GM10266 (cell line): ENCODE measurements at regions not wholly inside any gene's neighbourhood (a gene's known extent, or its start where the extent isn't known, plus 50 kb on each side); places are given as distances from the start of the nearest gene placed in this dataset.
"Not testable (repeated sequence)": the region's sequence is repeated elsewhere in the genome, so short reads cannot be mapped to it uniquely, and the experiment has no call there.

Source experiments
- DNase-seq: peaks from one replicate; pipeline ENCODE4 v3.0.0; 2012; ENCODE audit errors: extremely low spot score
- CTCF ChIP-seq: IDR thresholded peaks from 2 replicates; pipeline ENCODE4 v1.5.1; 2012; ENCODE audit warnings: mild to moderate bottlenecking, low read depth; ENCODE audit not compliant: control insufficient read depth, insufficient read depth; ENCODE audit errors: missing control alignments

DNA sequence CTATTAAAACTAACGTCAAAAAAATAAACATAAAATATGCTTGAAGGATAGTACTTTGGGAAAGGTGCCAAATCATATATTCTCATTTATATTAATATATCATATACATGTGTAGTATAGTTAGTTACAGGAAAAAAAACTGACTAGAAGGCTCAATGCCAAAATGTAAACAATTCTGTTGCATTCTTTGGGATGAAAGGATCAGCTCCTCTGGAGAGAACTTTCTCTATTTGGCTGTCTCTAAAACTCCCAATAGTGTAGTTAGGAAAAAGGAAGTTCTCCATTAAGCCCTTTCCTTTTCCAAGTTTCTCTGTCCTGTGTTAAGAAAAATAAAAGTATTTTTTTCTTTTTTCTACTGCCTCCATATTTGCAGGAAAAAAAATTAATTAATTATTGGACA is 86.5 kb upstream of the BTN3A2 start:
- no peak for TF ChIP-seq CTCF
- no peak for DNase-seq

DNA sequence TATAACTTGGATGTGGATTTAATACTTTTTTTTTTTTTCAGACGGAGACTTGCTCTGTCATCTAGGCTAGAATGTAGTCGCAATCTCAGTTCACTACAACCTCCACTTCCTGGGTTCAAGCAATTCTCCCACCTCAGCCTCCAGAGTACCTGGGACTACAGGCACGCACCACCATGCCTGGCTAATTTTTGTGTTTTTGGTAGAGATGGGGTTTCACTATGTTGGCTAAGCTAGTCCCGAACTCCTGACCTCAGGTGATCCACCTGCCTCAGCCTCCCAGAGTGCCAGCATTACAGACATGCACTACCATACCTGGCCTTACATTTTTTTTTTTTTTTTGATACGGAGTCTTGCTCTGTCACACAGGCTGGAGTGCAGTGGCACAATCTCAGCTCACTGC is 85.6 kb upstream of the BTN3A2 start:
- DNase-seq = not testable (repeated sequence)

DNA sequence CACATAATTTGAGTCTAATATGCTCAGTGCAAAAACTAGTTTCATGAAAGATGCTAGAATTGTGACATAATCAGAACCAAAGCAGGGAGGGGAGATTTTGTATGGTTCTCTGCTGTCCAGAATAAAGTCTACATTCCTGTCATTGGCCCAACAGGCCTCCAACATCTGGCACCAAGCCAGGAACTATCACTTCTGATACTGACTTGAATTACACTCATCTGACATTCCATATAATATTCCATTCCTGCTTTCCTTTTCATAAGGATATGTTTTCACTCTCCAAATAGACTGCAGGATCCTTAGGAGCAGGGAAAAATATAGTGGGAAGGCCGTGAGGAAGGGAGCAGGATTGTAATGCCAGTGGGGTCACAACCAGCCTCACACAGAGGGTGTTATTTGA is 84.6 kb upstream of the BTN3A2 start:
- no peak for DNase-seq

GRCh38 chr6:26284537-26285142 is 80.4 kb upstream of the BTN3A2 start:
- TF ChIP-seq CTCF = no peak
- DNase-seq = no peak

More for the DNA sequence above, 84.6 kb upstream of the BTN3A2 start:
- no peak for TF ChIP-seq CTCF

DNA sequence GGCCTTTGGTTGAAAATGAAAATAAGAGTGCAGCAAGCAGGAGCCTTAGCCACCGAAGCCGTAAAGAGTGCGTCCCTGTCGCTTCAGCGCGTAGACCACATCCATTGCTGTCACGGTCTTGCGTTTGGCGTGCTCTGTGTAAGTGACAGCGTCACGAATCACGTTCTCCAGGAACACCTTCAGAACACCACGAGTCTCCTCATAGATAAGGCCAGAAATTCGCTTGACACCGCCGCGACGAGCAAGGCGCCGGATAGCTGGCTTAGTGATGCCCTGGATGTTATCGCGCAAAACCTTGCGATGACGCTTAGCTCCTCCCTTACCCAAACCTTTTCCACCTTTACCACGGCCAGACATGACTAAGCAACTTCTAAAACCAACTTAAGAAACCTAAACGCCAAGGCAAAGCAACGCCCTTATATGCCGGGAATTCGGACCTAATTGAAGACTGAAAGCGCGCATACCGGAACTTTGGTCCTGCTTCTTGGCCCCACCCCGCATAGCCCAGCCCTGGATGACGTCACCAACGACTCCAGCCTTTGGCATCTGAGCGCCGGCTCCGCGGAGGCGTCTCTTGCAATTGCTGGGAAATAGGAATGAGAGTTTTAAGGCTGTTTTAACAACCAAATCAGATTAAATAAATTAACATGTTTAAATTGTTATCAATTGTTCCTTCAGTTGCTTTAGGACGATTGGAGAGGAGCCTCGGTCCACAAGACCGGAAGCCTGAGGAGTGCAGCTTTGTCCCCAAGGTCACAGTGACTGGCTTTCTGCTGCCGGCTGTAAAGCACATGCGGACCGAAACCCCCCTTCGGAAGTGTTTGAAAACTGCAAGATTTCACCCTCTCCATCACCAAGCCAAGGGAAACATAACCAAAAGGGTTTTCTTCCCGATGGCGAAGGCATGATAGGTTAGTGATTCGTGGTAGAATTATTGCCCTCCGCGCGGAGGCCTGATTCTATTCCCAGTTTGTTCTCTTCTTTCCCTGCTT is 79.6 kb upstream of the BTN3A2 start:
- TF ChIP-seq CTCF = no peak
- DNase-seq = peak; percentile 75

DNA sequence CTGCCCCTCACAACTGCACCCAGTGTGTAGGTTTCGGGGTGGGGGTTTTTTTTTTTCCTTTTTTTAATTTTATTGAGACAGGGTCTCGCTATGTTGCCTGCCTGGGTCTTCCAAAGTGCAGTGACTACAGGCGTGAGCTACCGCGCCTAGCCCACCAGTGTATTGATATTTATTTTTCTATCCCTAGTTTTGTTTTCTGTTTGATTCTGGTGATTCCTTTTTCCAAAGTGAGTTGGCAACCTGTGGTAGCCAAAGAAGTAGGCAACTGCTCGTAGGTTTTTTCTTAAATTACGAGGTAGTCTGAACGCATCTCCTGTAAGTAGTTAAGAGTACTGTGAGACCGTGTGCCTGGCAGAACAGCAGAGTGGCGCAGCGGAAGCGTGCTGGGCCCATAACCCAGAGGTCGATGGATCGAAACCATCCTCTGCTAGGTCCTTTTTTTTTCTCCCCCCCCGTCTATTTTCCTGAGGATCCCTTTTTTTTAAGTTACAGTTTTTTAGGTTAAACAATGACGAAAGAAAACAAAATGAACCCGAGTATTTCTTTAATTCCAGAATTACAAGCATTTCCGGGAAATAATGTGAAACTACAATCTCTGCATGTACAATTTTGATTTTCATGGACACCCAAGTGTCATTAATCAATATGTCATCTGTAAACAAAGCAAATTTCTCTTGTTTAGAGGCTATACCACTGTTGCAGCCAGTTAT is 78.7 kb upstream of the BTN3A2 start:
- TF ChIP-seq CTCF = no peak
- DNase-seq = no peak

GRCh38 chr6:26288155-26288554 is 76.8 kb upstream of the BTN3A2 start:
- no peak for DNase-seq
- TF ChIP-seq CTCF = no peak
